T-cell (primary cell): ENCODE measurements at regions not wholly inside any gene's neighbourhood (a gene's known extent, or its start where the extent isn't known, plus 50 kb on each side); places are given as distances from the start of the nearest gene placed in this dataset.

ENCODE experiments used
- ATAC-seq, 4 experiments: fragments of 200-7000 bp in 3 of 4; fragments of 150-1000 bp in 1 of 4; cut with Tn5 transposase; replicated peaks in 1 of 4; 1 replicate in 3 of 4; 2 replicates in 1 of 4; pipeline ENCODE4 v1.10.0; 2021; ENCODE audit warnings: moderate library complexity in 3 of 4, mild to moderate bottlenecking in 2 of 4, moderate number of reproducible peaks in 1 of 4
- CTCF ChIA-PET, 2 donors: fragments of 300-600 bp; sonication (Branson Sonifier 250); formaldehyde crosslinking; loops; one replicate each; lab custom pipeline; 2022; ENCODE audit warnings: antibody characterized with exemption in 2 of 2; lab: Charles Lee
- POLR2A ChIA-PET, 2 donors: fragments of 300-600 bp; sonication (Branson Sonifier 250); formaldehyde crosslinking; loops; one replicate each; lab custom pipeline; 2022; ENCODE audit warnings: antibody characterized with exemption in 2 of 2; lab: Charles Lee
- DNase-seq, 35 experiments: peaks; one replicate each; pipeline versions ENCODE4 v3.0.0 to v3.0.0-alpha.2; 2013 to 2023
- H3K27ac ChIP-seq: one replicate; pipeline ENCODE4 v1.5.1; 2013; ENCODE audit warnings: low read length
- H3K27me3 ChIP-seq, 2 experiments: replicated peaks in 1 of 2; 1 replicate in 1 of 2; 2 replicates in 1 of 2; pipeline versions ENCODE4 v1.6.1 to v1.7.0; 2013; ENCODE audit warnings: low read length in 1 of 2, mixed read lengths in 1 of 2; ENCODE audit not compliant: control insufficient read depth in 2 of 2, insufficient read depth in 2 of 2; ENCODE audit errors: extremely low read depth in 1 of 2
- H3K36me3 ChIP-seq, 2 donors: 1 replicate in 1 of 2; 2 replicates in 1 of 2; pipeline versions ENCODE4 v1.6.1 to v1.7.0; 2013; ENCODE audit warnings: low read length in 1 of 2; ENCODE audit not compliant: control insufficient read depth in 2 of 2, insufficient read depth in 1 of 2; ENCODE audit errors: extremely low read depth in 1 of 2
- H3K4me1 ChIP-seq, 2 experiments: 1 replicate in 1 of 2; 2 replicates in 1 of 2; pipeline versions ENCODE4 v1.6.1 to v1.7.0; 2013; ENCODE audit warnings: low read length in 2 of 2, mixed read lengths in 1 of 2; ENCODE audit not compliant: insufficient read depth in 2 of 2, control insufficient read depth in 1 of 2; ENCODE audit errors: extremely low read depth in 1 of 2
- H3K4me3 ChIP-seq, 2 donors: 1 replicate in 1 of 2; 2 replicates in 1 of 2; pipeline versions ENCODE4 v1.5.1 to v1.7.0; 2013; ENCODE audit warnings: mild to moderate bottlenecking in 2 of 2, low read length in 1 of 2, moderate library complexity in 1 of 2; ENCODE audit not compliant: control insufficient read depth in 1 of 2; ENCODE audit errors: extremely low read depth in 1 of 2
- H3K9me3 ChIP-seq: 2 replicates; pipeline ENCODE4 v1.7.0; 2013
- H3K27ac Mint-ChIP-seq, 2 donors: one replicate each; pipeline ENCODE4 v1.8.0; 2020 to 2021; ENCODE audit warnings: mild to moderate bottlenecking in 2 of 2, mixed read lengths in 2 of 2
- H3K27me3 Mint-ChIP-seq, 2 donors: one replicate each; pipeline ENCODE4 v1.8.0; 2021 to 2022; ENCODE audit warnings: mixed read lengths in 2 of 2
- H3K36me3 Mint-ChIP-seq: one replicate; pipeline ENCODE4 v1.8.0; 2021; ENCODE audit warnings: mixed read lengths
- H3K4me1 Mint-ChIP-seq, 3 donors: one replicate each; pipeline ENCODE4 v1.8.0; 2020 to 2022; ENCODE audit warnings: mixed read lengths in 3 of 3, mild to moderate bottlenecking in 1 of 3
- H3K4me3 Mint-ChIP-seq, 3 donors: one replicate each; pipeline ENCODE4 v1.8.0; 2020 to 2022; ENCODE audit warnings: mild to moderate bottlenecking in 3 of 3, mixed read lengths in 3 of 3, moderate library complexity in 3 of 3
- H3K9me3 Mint-ChIP-seq, 3 donors: one replicate each; pipeline ENCODE4 v1.8.0; 2020 to 2022; ENCODE audit warnings: mixed read lengths in 3 of 3
- WGBS: methylation state at CpG from one replicate; pipeline ENCODE4 v1.1.5; 2013; ENCODE audit warnings: missing lambda C conversion rate; ENCODE audit not compliant: insufficient coverage; 5-methylcytosine and 5-hydroxymethylcytosine counted together

DNA sequence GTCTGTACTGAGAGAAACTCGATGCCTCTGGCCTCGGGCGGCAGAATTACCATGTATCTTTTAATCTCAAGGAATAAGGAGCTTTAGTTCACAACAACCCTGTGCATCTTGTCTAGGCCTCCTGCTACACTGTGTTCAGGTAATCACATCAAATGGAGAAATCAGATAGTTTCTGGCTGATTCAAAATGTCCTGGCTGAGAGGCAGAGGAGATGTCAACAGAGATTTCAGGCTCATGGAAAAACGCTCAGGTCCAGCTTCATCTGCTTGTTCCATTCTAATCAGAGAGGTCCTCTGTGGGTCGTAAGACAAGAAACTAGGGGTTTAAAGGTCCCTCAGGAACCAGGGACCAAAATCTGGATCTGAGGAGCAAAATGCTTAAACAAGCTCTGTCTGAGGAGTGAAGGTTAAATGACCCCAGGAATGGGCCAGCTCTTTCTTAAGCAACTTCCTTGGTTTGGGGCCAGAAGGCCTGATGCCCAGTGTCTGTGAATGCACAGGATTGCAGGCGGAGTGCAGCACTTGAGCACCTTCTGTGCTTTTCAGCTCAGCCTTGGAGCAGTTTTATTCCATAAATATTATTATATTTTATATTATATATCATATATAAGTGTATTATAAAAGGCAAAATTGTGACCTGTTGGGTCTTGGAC is 170.2 kb upstream of the PRICKLE1 start:
- ATAC-seq (no peak), DNase-seq (no peak)
- Histone ChIP-seq H3K27ac (no peak overlapping the region), H3K9me3 (no peaks in the 10 kb centered on the region), H3K4me3 (no peak overlapping the region), H3K36me3 (no peaks in the 10 kb centered on the region), H3K27me3 (no peaks in the 10 kb centered on the region), H3K4me1 (no peaks in the 10 kb centered on the region)
- no peaks in the 10 kb centered on the region for H3K36me3 Mint-ChIP-seq
- ChIA-PET POLR2A (interaction anchor here in 1 of 2 donors (0.6 kb wide), 2 partner anchors 197 to 795 kb away, joined by 3 read pairs; no protein-coding TSS in a partner anchor), CTCF (no interaction called here)
- no peaks in the 10 kb centered on the region for H3K4me1 Mint-ChIP-seq
- H3K9me3 Mint-ChIP-seq = no peaks in the 10 kb centered on the region
- H3K27me3 Mint-ChIP-seq = no peaks in the 10 kb centered on the region
- H3K27ac Mint-ChIP-seq = no peak overlapping the region
- H3K4me3 Mint-ChIP-seq = no peak overlapping the region
- WGBS = 62% methylated on average over 2 of the region's 6 CpGs

DNA sequence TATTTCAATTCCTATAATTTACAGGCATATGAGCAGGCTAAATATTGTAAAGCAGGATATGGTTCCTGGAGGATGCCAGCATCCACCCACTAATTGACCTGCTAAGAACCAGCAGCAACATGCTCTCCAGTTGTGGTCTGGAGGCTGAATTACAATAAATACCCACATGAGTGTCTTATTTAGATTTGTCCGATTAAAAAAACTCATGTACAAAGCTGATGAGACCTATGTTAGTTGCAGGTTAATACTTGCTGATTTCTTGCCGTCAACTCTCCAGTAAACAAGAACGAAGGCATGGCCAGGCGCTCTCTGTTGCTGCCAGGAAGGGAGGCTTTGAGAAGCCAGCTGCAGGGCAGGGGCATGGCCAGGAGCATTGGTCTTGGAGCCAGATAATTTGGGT is 169.3 kb upstream of the PRICKLE1 start:
- no peak overlapping the region for H3K27ac ChIP-seq
- H3K27me3 ChIP-seq = no peaks in the 10 kb centered on the region
- H3K27me3 Mint-ChIP-seq = no peaks in the 10 kb centered on the region
- no peak overlapping the region for H3K4me3 Mint-ChIP-seq
- H3K4me1 ChIP-seq = no peaks in the 10 kb centered on the region
- no peak overlapping the region for H3K4me3 ChIP-seq
- no peaks in the 10 kb centered on the region for H3K9me3 ChIP-seq
- no peaks in the 10 kb centered on the region for H3K4me1 Mint-ChIP-seq
- ChIA-PET POLR2A (no interaction called here), CTCF (no interaction called here)
- 88% methylated on average over 3 of the region's 4 CpGs for WGBS
- H3K36me3 ChIP-seq = no peaks in the 10 kb centered on the region
- H3K9me3 Mint-ChIP-seq = no peaks in the 10 kb centered on the region
- ATAC-seq (no peak), DNase-seq (no peak)
- no peak overlapping the region for H3K27ac Mint-ChIP-seq
- no peaks in the 10 kb centered on the region for H3K36me3 Mint-ChIP-seq

DNA sequence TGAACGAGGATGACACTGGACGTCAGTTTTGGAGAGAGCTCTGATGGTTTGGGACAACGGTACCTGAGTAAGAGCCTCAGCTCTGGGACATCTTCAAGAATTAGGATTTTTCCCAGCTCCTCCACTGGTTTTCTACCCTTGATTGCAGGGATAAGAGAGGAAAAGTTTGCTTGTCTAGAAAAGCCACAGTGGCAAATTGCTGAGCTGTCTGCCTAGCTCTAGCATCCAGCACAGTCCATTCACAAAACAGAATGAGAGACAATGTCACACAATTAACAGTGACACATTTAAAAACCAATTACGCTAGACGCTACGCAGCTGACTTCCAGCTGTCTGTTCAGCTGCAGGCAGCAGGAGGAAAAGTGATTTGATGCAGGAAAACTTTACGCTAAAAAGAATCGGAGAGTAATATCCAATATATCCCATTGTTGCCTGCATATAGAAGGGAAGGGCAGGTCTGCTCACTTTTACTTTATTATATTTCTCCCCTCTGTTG is 168.1 kb upstream of the PRICKLE1 start:
- DNase-seq = no peak
- Histone ChIP-seq H3K9me3 (no peaks in the 10 kb centered on the region), H3K36me3 (no peaks in the 10 kb centered on the region), H3K4me1 (no peaks in the 10 kb centered on the region), H3K4me3 (no peak overlapping the region), H3K27ac (no peak overlapping the region), H3K27me3 (no peaks in the 10 kb centered on the region)
- ATAC-seq = no peak
- CTCF ChIA-PET = no interaction called here
- H3K4me3 Mint-ChIP-seq = no peak overlapping the region
- H3K36me3 Mint-ChIP-seq = no peaks in the 10 kb centered on the region
- POLR2A ChIA-PET = no interaction called here
- WGBS = no CpG with 5 or more reads among the region's 8 CpGs
- H3K9me3 Mint-ChIP-seq = no peaks in the 10 kb centered on the region
- H3K27me3 Mint-ChIP-seq = no peaks in the 10 kb centered on the region
- H3K27ac Mint-ChIP-seq = no peak overlapping the region
- no peaks in the 10 kb centered on the region for H3K4me1 Mint-ChIP-seq

GRCh38 chr12:42756841-42757623 is 167.5 kb upstream of the PRICKLE1 start:
- H3K36me3 ChIP-seq = no peaks in the 10 kb centered on the region
- WGBS = 63% methylated on average over 7 of the region's 9 CpGs
- no peaks in the 10 kb centered on the region for H3K9me3 Mint-ChIP-seq
- H3K27ac Mint-ChIP-seq = no peak overlapping the region
- H3K4me3 ChIP-seq = no peak overlapping the region
- no peak for DNase-seq
- no peaks in the 10 kb centered on the region for H3K36me3 Mint-ChIP-seq
- CTCF ChIA-PET = no interaction called here
- ATAC-seq = no peak
- no peaks in the 10 kb centered on the region for H3K4me1 ChIP-seq
- H3K27me3 ChIP-seq = no peaks in the 10 kb centered on the region
- H3K9me3 ChIP-seq = no peaks in the 10 kb centered on the region
- H3K4me3 Mint-ChIP-seq = no peak overlapping the region
- no peaks in the 10 kb centered on the region for H3K4me1 Mint-ChIP-seq
- H3K27me3 Mint-ChIP-seq = no peaks in the 10 kb centered on the region
- no peak overlapping the region for H3K27ac ChIP-seq
- POLR2A ChIA-PET = no interaction called here

- Histone ChIP-seq H3K27ac (no peak overlapping the region), H3K9me3 (no peaks in the 10 kb centered on the region), H3K36me3 (no peaks in the 10 kb centered on the region), H3K27me3 (no peaks in the 10 kb centered on the region), H3K4me3 (no peak overlapping the region), H3K4me1 (no peaks in the 10 kb centered on the region)
- ATAC-seq (no peak), DNase-seq (no peak)
- Mint-ChIP-seq H3K4me1 (no peaks in the 10 kb centered on the region), H3K4me3 (no peak overlapping the region), H3K9me3 (peaks cover 16 to 25% (median 22%) of the 10 kb centered on the region in 3 donors), H3K27me3 (no peaks in the 10 kb centered on the region), H3K36me3 (no peaks in the 10 kb centered on the region), H3K27ac (no peak overlapping the region)
- no CpG with 5 or more reads among the region's 1 CpG for WGBS
- POLR2A ChIA-PET = no interaction called here
- CTCF ChIA-PET = no interaction called here
Measured at GRCh38 chr12:42750356-42750755, 160.8 kb upstream of the PRICKLE1 start.

DNA sequence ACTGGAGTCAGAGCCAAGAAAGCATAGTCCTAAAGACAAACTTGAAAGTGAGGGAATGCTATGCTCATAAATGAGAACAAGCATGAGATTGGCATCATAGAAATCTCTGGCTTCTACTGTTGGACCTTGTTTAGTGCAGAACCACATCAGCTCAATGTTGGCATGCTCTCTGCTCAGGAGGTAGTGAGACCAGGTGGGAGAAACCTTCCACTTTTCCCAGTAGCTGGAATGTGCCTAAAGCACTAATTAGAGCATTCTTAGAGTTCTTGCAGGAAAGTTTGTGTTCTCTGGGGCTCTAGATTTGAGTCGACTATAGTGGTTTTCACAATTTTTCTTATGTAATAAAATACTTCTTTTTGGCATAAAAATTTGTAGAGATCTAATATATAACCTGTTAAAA is 159.7 kb upstream of the PRICKLE1 start:
- WGBS = no CpG with 5 or more reads among the region's 1 CpG
- H3K9me3 ChIP-seq = no peaks in the 10 kb centered on the region
- H3K4me1 ChIP-seq = no peaks in the 10 kb centered on the region
- H3K4me1 Mint-ChIP-seq = no peaks in the 10 kb centered on the region
- CTCF ChIA-PET = no interaction called here
- no peaks in the 10 kb centered on the region for H3K36me3 Mint-ChIP-seq
- H3K4me3 ChIP-seq = no peak overlapping the region
- H3K27me3 Mint-ChIP-seq = no peaks in the 10 kb centered on the region
- H3K27ac ChIP-seq = no peak overlapping the region
- H3K27me3 ChIP-seq = no peaks in the 10 kb centered on the region
- ATAC-seq (no peak), DNase-seq (no peak)
- no peaks in the 10 kb centered on the region for H3K36me3 ChIP-seq
- H3K9me3 Mint-ChIP-seq = peaks cover 16 to 29% (median 25%) of the 10 kb centered on the region in 3 donors
- H3K27ac Mint-ChIP-seq = no peak overlapping the region
- H3K4me3 Mint-ChIP-seq = no peak overlapping the region
- POLR2A ChIA-PET = no interaction called here
